ENCODE measurements at regions not wholly inside any gene's neighbourhood (a gene's known extent, or its start where the extent isn't known, plus 50 kb on each side); places are given as distances from the start of the nearest gene placed in this dataset.

- TF ChIP-seq MYC (IDR thresholded peaks at IDR 0.05; ENCODE audit: low read depth, low read length) (no peak), POLR2AphosphoS5 (IDR thresholded peaks at IDR 0.05; ENCODE audit: insufficient read depth, low read depth, low read length) (no peak), POLR2A (IDR thresholded peaks at IDR 0.05; ENCODE audit: low read depth, low read length) (no peak), EZH2 (IDR thresholded peaks at IDR 0.05; ENCODE audit: borderline replicate concordance, low read depth, low read length, severe bottlenecking) (no peak), JUN (IDR thresholded peaks at IDR 0.05; ENCODE audit: borderline replicate concordance, insufficient read depth, insufficient read length, low read depth) (no peak), FOS (IDR thresholded peaks at IDR 0.05; ENCODE audit: borderline replicate concordance, insufficient read depth, low read length) (no peak), MAX (IDR thresholded peaks at IDR 0.05; ENCODE audit: insufficient read depth, insufficient read length) (no peak), GATA2 (IDR thresholded peaks at IDR 0.05; ENCODE audit: insufficient read depth, insufficient read length, low read depth, low read length) (no peak)
- TF ChIP-seq, protein P1, sequence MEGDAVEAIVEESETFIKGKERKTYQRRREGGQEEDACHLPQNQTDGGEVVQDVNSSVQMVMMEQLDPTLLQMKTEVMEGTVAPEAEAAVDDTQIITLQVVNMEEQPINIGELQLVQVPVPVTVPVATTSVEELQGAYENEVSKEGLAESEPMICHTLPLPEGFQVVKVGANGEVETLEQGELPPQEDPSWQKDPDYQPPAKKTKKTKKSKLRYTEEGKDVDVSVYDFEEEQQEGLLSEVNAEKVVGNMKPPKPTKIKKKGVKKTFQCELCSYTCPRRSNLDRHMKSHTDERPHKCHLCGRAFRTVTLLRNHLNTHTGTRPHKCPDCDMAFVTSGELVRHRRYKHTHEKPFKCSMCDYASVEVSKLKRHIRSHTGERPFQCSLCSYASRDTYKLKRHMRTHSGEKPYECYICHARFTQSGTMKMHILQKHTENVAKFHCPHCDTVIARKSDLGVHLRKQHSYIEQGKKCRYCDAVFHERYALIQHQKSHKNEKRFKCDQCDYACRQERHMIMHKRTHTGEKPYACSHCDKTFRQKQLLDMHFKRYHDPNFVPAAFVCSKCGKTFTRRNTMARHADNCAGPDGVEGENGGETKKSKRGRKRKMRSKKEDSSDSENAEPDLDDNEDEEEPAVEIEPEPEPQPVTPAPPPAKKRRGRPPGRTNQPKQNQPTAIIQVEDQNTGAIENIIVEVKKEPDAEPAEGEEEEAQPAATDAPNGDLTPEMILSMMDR (IDR thresholded peaks at IDR 0.05; ENCODE audit: extremely low read depth in 1 of 2, insufficient read depth in 1 of 2, low read depth in 1 of 2, low read length in 2 of 2), result no peak
Observed at GRCh38 chr11:120054753-120055045, 83.2 kb downstream of the TRIM29 start.

All from endothelial cell of umbilical vein (primary cell).